Keratinocyte (primary cell): ENCODE measurements at regions not wholly inside any gene's neighbourhood (a gene's known extent, or its start where the extent isn't known, plus 50 kb on each side); places are given as distances from the start of the nearest gene placed in this dataset.
"Not testable (repeated sequence)": the region's sequence is repeated elsewhere in the genome, so short reads cannot be mapped to it uniquely, and the experiment has no call there.

Experiments
- DNase-seq: peaks from one replicate; pipeline ENCODE4 v3.0.0-alpha.2; 2011; ENCODE audit warnings: low read depth, missing footprints, low spot score
- FAIRE-seq: peaks from 2 replicates; lab custom pipeline; 2011; peaks lifted over from hg19 to GRCh38; lab: Jason Lieb, UNC
- H2AFZ ChIP-seq: 2 replicates; pipeline ENCODE4 v1.6.0; 2012; ENCODE audit warnings: low read length, control low read depth, inconsistent platforms; ENCODE audit not compliant: control insufficient read depth
- H3K27ac ChIP-seq: 2 replicates; pipeline ENCODE4 v1.5.1; 2011; ENCODE audit warnings: low read length; ENCODE audit not compliant: control insufficient read depth, insufficient read depth
- H3K27me3 ChIP-seq: 3 replicates; pipeline ENCODE4 v1.6.0; 2011; ENCODE audit warnings: low read length; ENCODE audit not compliant: control insufficient read depth, insufficient read depth; ENCODE audit errors: extremely low read depth
- H3K36me3 ChIP-seq, 2 experiments: 2 replicates in 1 of 2; 3 replicates in 1 of 2; pipeline ENCODE4 v1.5.1; 2011; ENCODE audit warnings: low read length in 2 of 2, mild to moderate bottlenecking in 1 of 2; ENCODE audit not compliant: control insufficient read depth in 2 of 2, insufficient read depth in 2 of 2; ENCODE audit errors: extremely low read depth in 1 of 2
- H3K4me1 ChIP-seq: 3 replicates; pipeline ENCODE4 v1.5.1; 2011; ENCODE audit warnings: low read length; ENCODE audit not compliant: control insufficient read depth, insufficient read depth; ENCODE audit errors: extremely low read depth
- H3K4me2 ChIP-seq: 3 replicates; pipeline ENCODE4 v1.6.0; 2011; ENCODE audit warnings: low read depth, low read length; ENCODE audit not compliant: control insufficient read depth, insufficient read depth; ENCODE audit errors: extremely low read depth
- H3K4me3 ChIP-seq, 3 experiments: fragments of 200-600 bp in 1 of 3; sonication (generic) in 1 of 3; 2 replicates in 2 of 3; 3 replicates in 1 of 3; pipeline ENCODE4 v1.5.1; 2011 to 2016; ENCODE audit warnings: low read length in 3 of 3, mild to moderate bottlenecking in 3 of 3, control low read depth in 2 of 3, inconsistent platforms in 1 of 3, low read depth in 1 of 3, mixed read lengths in 1 of 3, mixed run types in 1 of 3, moderate library complexity in 1 of 3; ENCODE audit not compliant: control insufficient read depth in 2 of 3, insufficient read depth in 2 of 3; ENCODE audit errors: extremely low read depth in 1 of 3
- H3K79me2 ChIP-seq: 2 replicates; pipeline ENCODE4 v1.6.0; 2012; ENCODE audit warnings: low read length; ENCODE audit not compliant: control insufficient read depth, insufficient read depth
- H3K9ac ChIP-seq: 3 replicates; pipeline ENCODE4 v1.6.0; 2011; ENCODE audit warnings: low read length; ENCODE audit not compliant: control insufficient read depth, insufficient read depth; ENCODE audit errors: extremely low read depth
- H3K9me1 ChIP-seq: 3 replicates; pipeline ENCODE4 v1.6.0; 2011; ENCODE audit warnings: low read length; ENCODE audit not compliant: control insufficient read depth, insufficient read depth; ENCODE audit errors: extremely low read depth
- H3K9me3 ChIP-seq: 2 replicates; pipeline ENCODE4 v1.5.1; 2012; ENCODE audit warnings: low read depth, low read length; ENCODE audit not compliant: control insufficient read depth
- H4K20me1 ChIP-seq: 3 replicates; pipeline ENCODE4 v1.6.0; 2011; ENCODE audit warnings: low read length; ENCODE audit not compliant: control insufficient read depth, insufficient read depth; ENCODE audit errors: extremely low read depth
- CTCF ChIP-seq, 3 experiments: IDR thresholded peaks in 1 of 3; conservative IDR thresholded peaks in 1 of 3; optimal IDR thresholded peaks in 1 of 3; 2 replicates in 2 of 3; 3 replicates in 1 of 3; pipeline versions ENCODE3 to v1.5.1; 2011; ENCODE audit warnings: low read length in 3 of 3, mild to moderate bottlenecking in 3 of 3, moderate library complexity in 2 of 3, control low read depth in 1 of 3, inconsistent platforms in 1 of 3; ENCODE audit not compliant: insufficient read depth in 2 of 3; ENCODE audit errors: extremely low read depth in 1 of 3
- EZH2 ChIP-seq: IDR thresholded peaks from one replicate; pipeline ENCODE4 v1.6.1; 2012; ENCODE audit warnings: inconsistent platforms, mild to moderate bottlenecking, low read length, moderate library complexity
- dilution Hi-C: fragments of 300-500 bp; cut with MboI; formaldehyde crosslinking; loops from one replicate; pipeline ENCODE4 v1.7.0; 2020; ENCODE audit warnings: low sequenced_read_pairs; ENCODE audit not compliant: extremely low pct_ligation_motif_present

GRCh38 chr12:95386051-95386450, 87.9 kb upstream of the METAP2 start:
- H3K27ac ChIP-seq, result no peak overlapping the region
- no peak overlapping the region for H3K4me3 ChIP-seq
- H3K9me3 ChIP-seq, result no peaks in the 10 kb centered on the region
- dilution Hi-C loops, result no loop called here
- H3K36me3 ChIP-seq, result no peaks in the 10 kb centered on the region
- FAIRE-seq (no peak), DNase-seq (no peak)
- H3K4me1 ChIP-seq, result no peaks in the 10 kb centered on the region
- H3K79me2 ChIP-seq, result no peaks in the 10 kb centered on the region
- no peak for TF ChIP-seq CTCF (optimal IDR thresholded peaks at IDR 0.05 in 1 of 3, IDR thresholded peaks at IDR 0.05 in 1 of 3, conservative IDR thresholded peaks at IDR 0.05 in 1 of 3; ENCODE audit: extremely low read depth in 1 of 3, insufficient read depth in 2 of 3, low read length in 3 of 3)
- TF ChIP-seq EZH2, result no peak
- H4K20me1 ChIP-seq, result no peaks in the 10 kb centered on the region
- H3K27me3 ChIP-seq, result no peaks in the 10 kb centered on the region
- H2AFZ ChIP-seq, result no peak overlapping the region
- no peaks in the 10 kb centered on the region for H3K9me1 ChIP-seq
- no peak overlapping the region for H3K9ac ChIP-seq
- no peak overlapping the region for H3K4me2 ChIP-seq

GRCh38 chr12:95388260-95388659, 85.7 kb upstream of the METAP2 start:
- H3K4me1 ChIP-seq, H3K27me3 ChIP-seq, H3K9me1 ChIP-seq, H3K27ac ChIP-seq, H3K4me3 ChIP-seq, H3K36me3 ChIP-seq, dilution Hi-C loops, H2AFZ ChIP-seq, H3K79me2 ChIP-seq, H3K4me2 ChIP-seq, H3K9me3 ChIP-seq, DNase-seq, H3K9ac ChIP-seq, FAIRE-seq, H4K20me1 ChIP-seq: not testable (repeated sequence)

GRCh38 chr12:95390192-95390591, 83.8 kb upstream of the METAP2 start:
- H4K20me1 ChIP-seq, result no peaks in the 10 kb centered on the region
- H3K9me1 ChIP-seq, result no peaks in the 10 kb centered on the region
- no peaks in the 10 kb centered on the region for H3K4me1 ChIP-seq
- H3K9me3 ChIP-seq, result peaks cover 2% of the 10 kb centered on the region
- no peak overlapping the region for H3K4me3 ChIP-seq
- no peaks in the 10 kb centered on the region for H3K36me3 ChIP-seq
- no peaks in the 10 kb centered on the region for H3K27me3 ChIP-seq
- TF ChIP-seq EZH2, result no peak
- no peak for TF ChIP-seq CTCF (optimal IDR thresholded peaks at IDR 0.05 in 1 of 3, IDR thresholded peaks at IDR 0.05 in 1 of 3, conservative IDR thresholded peaks at IDR 0.05 in 1 of 3; ENCODE audit: extremely low read depth in 1 of 3, insufficient read depth in 2 of 3, low read length in 3 of 3)
- no peak for DNase-seq
- H2AFZ ChIP-seq, result no peak overlapping the region
- no peak overlapping the region for H3K27ac ChIP-seq
- no peak for FAIRE-seq
- dilution Hi-C loops, result no loop called here
- no peaks in the 10 kb centered on the region for H3K79me2 ChIP-seq
- no peak overlapping the region for H3K4me2 ChIP-seq
- no peak overlapping the region for H3K9ac ChIP-seq
